ENCODE measurements at regions not wholly inside any gene's neighbourhood (a gene's known extent, or its start where the extent isn't known, plus 50 kb on each side); places are given as distances from the start of the nearest gene placed in this dataset.

DNA sequence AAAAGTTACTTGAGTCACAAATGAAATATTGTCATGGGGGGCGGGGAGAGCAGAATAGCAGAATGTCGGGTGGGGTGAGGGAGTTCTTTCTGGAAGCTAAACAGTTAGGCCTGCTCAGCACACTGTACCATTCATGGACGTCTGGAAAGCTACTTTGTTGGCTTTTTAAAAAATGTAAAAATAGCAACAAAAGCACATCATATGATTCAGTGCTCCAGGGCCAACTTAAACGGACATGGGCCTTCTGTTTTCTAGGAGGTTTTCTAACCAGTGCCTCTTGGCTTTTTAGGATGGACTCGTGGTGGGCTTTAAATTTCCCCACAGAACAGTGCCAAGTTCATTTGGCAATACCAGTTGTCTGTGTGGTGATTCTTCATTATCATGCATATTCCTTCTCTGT lies 57.4 kb upstream of the CLCN4 start:
- TF ChIP-seq CTCF (IDR thresholded peaks at IDR 0.05) (no peak), POLR2A (IDR thresholded peaks at IDR 0.05) (no peak)

Data from uterus (tissue), 2 donors.